K562 (cell line): ENCODE measurements at regions not wholly inside any gene's neighbourhood (a gene's known extent, or its start where the extent isn't known, plus 50 kb on each side); places are given as distances from the start of the nearest gene placed in this dataset.

Source experiments
- ATAC-seq: fragments of 200-7000 bp; cut with Tn5 transposase; 3 replicates; pipeline ENCODE4 v1.9.1; 2020; ENCODE audit warnings: moderate library complexity
- BruUV-seq: library from RNA; stranded (reverse); fragments of 400-500 nt; replicated peaks from 2 replicates; lab custom pipeline; 2021; lab: Mats Ljungman, UMichigan
- CTCF ChIA-PET: fragments of 300-600 bp; formaldehyde crosslinking; extraction: SDS; loops from one replicate; lab custom pipeline; 2021; ENCODE audit warnings: low intra/inter-chr PET ratio; lab: Yijun Ruan, JAX
- POLR2A ChIA-PET: fragments of 300-600, 350-650 bp; sonication (Branson Sonifier 250); formaldehyde crosslinking; extraction: SDS; loops from one replicate; lab custom pipeline; 2021; ENCODE audit warnings: antibody characterized with exemption, inconsistent platforms; lab: Yijun Ruan, JAX
- DNase-seq, 4 experiments: peaks; one replicate each; pipeline versions ENCODE4 v3.0.0 to v3.0.0-alpha.2; 2011 to 2018; ENCODE audit warnings: low spot score in 3 of 4, mixed read lengths in 3 of 4; ENCODE audit errors: extremely low read depth in 1 of 4
- FAIRE-seq: peaks from 2 replicates; lab custom pipeline; 2011; peaks lifted over from hg19 to GRCh38; lab: Jason Lieb, UNC
- H2AFZ ChIP-seq: 2 replicates; pipeline ENCODE4 v1.6.0; 2011; ENCODE audit warnings: low read depth, low read length, control low read depth, inconsistent platforms
- H3K27ac ChIP-seq: fragments of 200-600 bp; 3 replicates; pipeline ENCODE4 v1.8.0; 2011; ENCODE audit warnings: low read depth, mild to moderate bottlenecking, control low read depth, inconsistent platforms, low read length, moderate library complexity, mixed read lengths; ENCODE audit errors: extremely low read depth
- H3K27me3 ChIP-seq, 2 experiments: fragments of 300-600 bp in 1 of 2; 2 replicates in 1 of 2; 3 replicates in 1 of 2; pipeline versions ENCODE4 v1.6.0 to v1.8.0; 2011; ENCODE audit warnings: inconsistent platforms in 2 of 2, low read length in 2 of 2, mild to moderate bottlenecking in 1 of 2, mixed read lengths in 1 of 2, moderate library complexity in 1 of 2; ENCODE audit not compliant: control insufficient read depth in 2 of 2, insufficient read depth in 2 of 2
- H3K36me3 ChIP-seq: fragments of 300-600 bp; 3 replicates; pipeline ENCODE4 v1.8.0; 2011; ENCODE audit warnings: mild to moderate bottlenecking, low read length, inconsistent platforms; ENCODE audit not compliant: control insufficient read depth, insufficient read depth
- H3K4me1 ChIP-seq, 2 experiments: fragments of 200-600 bp in 1 of 2; replicated peaks in 1 of 2; 2 replicates in 1 of 2; 3 replicates in 1 of 2; pipeline versions ENCODE4 v1.5.1 to v1.8.0; 2011; ENCODE audit warnings: inconsistent platforms in 2 of 2, low read length in 2 of 2, mild to moderate bottlenecking in 1 of 2, mixed read lengths in 1 of 2, moderate library complexity in 1 of 2; ENCODE audit not compliant: control insufficient read depth in 2 of 2, insufficient read depth in 2 of 2
- H3K4me2 ChIP-seq: 2 replicates; pipeline ENCODE4 v1.6.1; 2011; ENCODE audit warnings: low read length, control low read depth, inconsistent platforms, mixed read lengths; ENCODE audit not compliant: insufficient read depth
- H3K4me3 ChIP-seq: fragments of 200-600 bp; sonication (generic), shearing (Covaris generic); 2 replicates; pipeline ENCODE4 v1.5.1; 2016; ENCODE audit warnings: control low read depth, inconsistent platforms
- H3K79me2 ChIP-seq: fragments of 200-600 bp; 3 replicates; pipeline ENCODE4 v1.8.0; 2011; ENCODE audit warnings: low read length, inconsistent platforms; ENCODE audit not compliant: control insufficient read depth, insufficient read depth
- H3K9ac ChIP-seq, 2 experiments: 2 replicates each; pipeline versions ENCODE4 v1.6.0 to v1.6.1; 2011; ENCODE audit warnings: low read depth in 2 of 2, low read length in 2 of 2, control low read depth in 1 of 2, inconsistent platforms in 1 of 2, mild to moderate bottlenecking in 1 of 2, mixed read lengths in 1 of 2; ENCODE audit not compliant: insufficient read depth in 1 of 2
- H3K9me1 ChIP-seq: one replicate; pipeline ENCODE4 v1.6.0; 2011; ENCODE audit warnings: inconsistent platforms, mild to moderate bottlenecking, low read length, moderate library complexity; ENCODE audit not compliant: control insufficient read depth, insufficient read depth
- H3K9me3 ChIP-seq: replicated peaks from 2 replicates; pipeline ENCODE4 v1.5.1; 2011; ENCODE audit warnings: low read depth, low read length, inconsistent platforms; ENCODE audit not compliant: control insufficient read depth, insufficient read depth
- H4K20me1 ChIP-seq: replicated peaks from 2 replicates; pipeline ENCODE4 v1.6.1; 2011; ENCODE audit warnings: low read length, inconsistent platforms, mixed read lengths; ENCODE audit not compliant: control insufficient read depth, insufficient read depth
- COPS2 ChIP-seq: fragments of 450-650 bp; conservative IDR thresholded peaks from 2 replicates; pipeline ENCODE4 v1.6.1; 2016; ENCODE audit warnings: mild to moderate bottlenecking, moderate library complexity
- ELF2 ChIP-seq: fragments of 250-450 bp; sonication (Bioruptor Pico); IDR thresholded peaks from 2 replicates; pipeline ENCODE4 v1.5.0; 2021; ENCODE audit warnings: mild to moderate bottlenecking
- FIP1L1 ChIP-seq: fragments of 200-400 bp; formaldehyde crosslinking; IDR thresholded peaks from 2 replicates; pipeline ENCODE4 v1.6.1; 2018; ENCODE audit warnings: mild to moderate bottlenecking, low read depth, low read length; ENCODE audit not compliant: poor library complexity, severe bottlenecking
- HIVEP1 ChIP-seq: fragments of 250-450 bp; sonication (Bioruptor Pico); IDR thresholded peaks from 2 replicates; pipeline ENCODE4 v1.4.0; 2020; ENCODE audit warnings: mild to moderate bottlenecking
- NFE2L1 ChIP-seq: fragments of 450-650 bp; IDR thresholded peaks from 2 replicates; pipeline ENCODE4 v1.6.1; 2016; ENCODE audit warnings: missing genetic modification characterization, low read depth, mild to moderate bottlenecking, missing compliant biosample characterization, moderate library complexity, borderline replicate concordance
- NR2C2 ChIP-seq, 2 experiments: fragments of 200-800 bp in 1 of 2; sonication (Bioruptor generic) in 1 of 2; sonication (generic) in 1 of 2; formaldehyde crosslinking in 1 of 2; IDR thresholded peaks; 2 replicates each; pipeline versions ENCODE4 v1.6.1 to v1.8.0; 2016 to 2022; ENCODE audit warnings: mild to moderate bottlenecking in 1 of 2, missing compliant biosample characterization in 1 of 2, missing genetic modification characterization in 1 of 2, missing genetic modification reagents in 1 of 2
- RBM39 ChIP-seq: fragments of 200-400 bp; formaldehyde crosslinking; optimal IDR thresholded peaks from 2 replicates; pipeline ENCODE3; 2018; ENCODE audit warnings: low read depth, low read length
- TCFL5 ChIP-seq: fragments of 250-450 bp; sonication (Bioruptor Pico); conservative IDR thresholded peaks from 2 replicates; pipeline ENCODE4 v1.6.1; 2021; ENCODE audit warnings: mild to moderate bottlenecking, moderate library complexity, matching md5 sums
- TEAD1 ChIP-seq, 2 experiments: fragments of 450-650 bp in 1 of 2; sonication (generic) in 1 of 2; formaldehyde crosslinking; IDR thresholded peaks; 2 replicates each; pipeline versions ENCODE4 v1.4.0 to v1.8.0; 2020 to 2022; ENCODE audit warnings: mild to moderate bottlenecking in 2 of 2, missing genetic modification reagents in 1 of 2
- ZNF512 ChIP-seq: IDR thresholded peaks from 2 replicates; pipeline ENCODE4 v1.6.1; 2016; ENCODE audit warnings: missing genetic modification characterization, missing compliant biosample characterization
- WGBS: fragments of 100-300 bp; shearing (Covaris generic); methylation state at CpG from one replicate; pipeline ENCODE4 v1.1.6; 2016; ENCODE audit warnings: low coverage, mixed read lengths; ENCODE audit not compliant: insufficient coverage; ENCODE audit errors: missing lambda C conversion rate; 5-methylcytosine and 5-hydroxymethylcytosine counted together
- in situ Hi-C: fragments of 300-500 bp; cut with MboI; formaldehyde crosslinking; loops from 4 replicates; pipeline ENCODE4 v1.15.0; 2018; ENCODE audit warnings: inconsistent platforms, mixed read lengths
- intact Hi-C: fragments of 100-400 bp; cut with micrococcal nuclease; formaldehyde crosslinking; loops from 2 replicates; pipeline ENCODE4 v1.14.2; 2022
- TF ChIP-seq, protein P1 (sequence below): fragments of 250-450 bp; sonication (Bioruptor Pico); IDR thresholded peaks from 2 replicates; pipeline ENCODE4 v1.8.0; 2021; ENCODE audit warnings: mild to moderate bottlenecking, moderate library complexity
- TF ChIP-seq, protein P2 (sequence below): fragments of 250-450 bp; sonication (Bioruptor Pico); IDR thresholded peaks from 2 replicates; pipeline ENCODE4 v1.9.0; 2021; ENCODE audit warnings: mild to moderate bottlenecking, inconsistent platforms

DNA sequence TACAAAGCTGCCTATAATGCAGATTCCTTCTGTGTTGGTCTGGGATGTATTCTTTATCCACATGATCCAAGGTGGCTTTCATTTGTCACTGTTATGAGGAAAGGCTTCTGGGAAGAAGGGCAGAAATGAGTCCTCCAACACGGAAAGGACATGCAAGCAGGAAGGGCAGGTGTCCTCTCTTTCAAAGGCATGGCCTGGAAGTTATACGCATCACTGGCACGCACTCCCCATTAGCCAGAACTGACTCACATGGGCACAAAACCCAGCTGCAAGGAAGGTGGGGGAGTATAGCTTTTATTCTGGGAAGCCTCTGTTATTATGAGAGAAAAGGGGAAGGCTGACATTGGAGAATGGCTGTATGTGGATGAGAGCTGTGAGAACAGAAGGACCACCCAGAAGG lies 141.3 kb upstream of the ZNF618 start (continued):
- TF ChIP-seq, protein P1, sequence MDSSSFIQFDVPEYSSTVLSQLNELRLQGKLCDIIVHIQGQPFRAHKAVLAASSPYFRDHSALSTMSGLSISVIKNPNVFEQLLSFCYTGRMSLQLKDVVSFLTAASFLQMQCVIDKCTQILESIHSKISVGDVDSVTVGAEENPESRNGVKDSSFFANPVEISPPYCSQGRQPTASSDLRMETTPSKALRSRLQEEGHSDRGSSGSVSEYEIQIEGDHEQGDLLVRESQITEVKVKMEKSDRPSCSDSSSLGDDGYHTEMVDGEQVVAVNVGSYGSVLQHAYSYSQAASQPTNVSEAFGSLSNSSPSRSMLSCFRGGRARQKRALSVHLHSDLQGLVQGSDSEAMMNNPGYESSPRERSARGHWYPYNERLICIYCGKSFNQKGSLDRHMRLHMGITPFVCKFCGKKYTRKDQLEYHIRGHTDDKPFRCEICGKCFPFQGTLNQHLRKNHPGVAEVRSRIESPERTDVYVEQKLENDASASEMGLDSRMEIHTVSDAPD (CRISPR knock-in tag) = no peak

DNA sequence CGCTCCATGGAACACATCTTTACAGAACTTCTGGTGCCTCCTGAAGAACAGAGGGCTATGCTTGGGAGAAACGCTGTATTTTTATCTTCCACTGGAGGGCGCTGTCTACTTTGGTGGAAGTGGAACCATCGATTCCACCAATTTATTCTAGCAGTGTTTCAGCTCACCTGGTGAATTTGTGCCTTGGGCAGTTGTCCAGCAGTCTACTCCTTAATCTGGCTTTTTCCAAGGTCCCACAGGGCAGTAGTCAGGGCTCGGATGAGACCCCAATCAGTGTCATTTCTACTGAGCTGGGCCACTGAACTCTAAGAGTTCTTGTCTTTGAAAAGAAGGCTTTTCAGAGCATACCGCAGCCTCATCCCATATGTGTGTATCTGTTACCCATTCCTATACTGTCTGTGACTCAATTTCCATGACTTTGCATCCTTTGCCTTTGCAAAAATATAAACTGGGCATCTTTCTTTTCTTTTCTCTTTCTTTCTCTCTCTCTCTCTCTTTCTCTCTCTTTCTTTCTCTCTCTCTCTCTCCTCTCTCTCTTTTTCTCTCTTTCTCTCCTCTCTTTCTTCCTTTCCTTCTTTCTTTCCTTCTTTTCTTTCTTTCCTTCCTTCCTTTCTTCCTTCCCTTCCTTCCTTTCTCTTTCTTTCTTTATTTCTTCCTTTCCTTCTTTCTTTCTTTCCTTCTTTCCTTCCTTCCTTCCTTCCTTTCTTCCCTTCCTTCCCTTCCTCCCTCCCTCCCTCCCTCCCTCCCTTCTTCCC lies 138.4 kb upstream of the ZNF618 start:
- ChIA-PET POLR2A (no interaction called here), CTCF (interaction anchor here (0.6 to 1.1 kb wide), 3 partner anchors 140 to 310 kb away, joined by 3 to 6 read pairs (median 4); no protein-coding TSS in a partner anchor)
- no peak overlapping the region for H3K27ac ChIP-seq
- no peaks in the 10 kb centered on the region for H3K4me1 ChIP-seq
- H4K20me1 ChIP-seq = no peaks in the 10 kb centered on the region
- no peak overlapping the region for H3K9ac ChIP-seq
- no peak overlapping the region for H2AFZ ChIP-seq
- in situ Hi-C loops = no loop called here
- no peaks in the 10 kb centered on the region for H3K9me1 ChIP-seq
- 2% methylated on average over 6 of the region's 6 CpGs for WGBS
- FAIRE-seq = peak; percentile 81
- no peaks in the 10 kb centered on the region for H3K79me2 ChIP-seq
- peak; percentile 54 to 70 (median 64) for DNase-seq
- H3K4me2 ChIP-seq = no peak overlapping the region
- intact Hi-C loops = loop anchor here (2.0 to 10.0 kb wide), 6 partner anchors 70 to 555 kb away; partner anchors contain the start of genes AMBP and ZNF618
- H3K9me3 ChIP-seq = no peaks in the 10 kb centered on the region
- no peak overlapping the region for H3K4me3 ChIP-seq
- ATAC-seq = peak; percentile 92
- no peaks in the 10 kb centered on the region for H3K36me3 ChIP-seq
- peaks cover 3 to 4% of the 10 kb centered on the region in 2 experiments; a peak in 3 of 5 replicates for H3K27me3 ChIP-seq
- BruUV-seq = no TSS peak
- TF ChIP-seq ELF2 (CRISPR knock-in tag) = no peak
- TF ChIP-seq TCFL5 (CRISPR knock-in tag) = no peak
- TF ChIP-seq HIVEP1 (CRISPR knock-in tag) = no peak
- TF ChIP-seq, protein P2, sequence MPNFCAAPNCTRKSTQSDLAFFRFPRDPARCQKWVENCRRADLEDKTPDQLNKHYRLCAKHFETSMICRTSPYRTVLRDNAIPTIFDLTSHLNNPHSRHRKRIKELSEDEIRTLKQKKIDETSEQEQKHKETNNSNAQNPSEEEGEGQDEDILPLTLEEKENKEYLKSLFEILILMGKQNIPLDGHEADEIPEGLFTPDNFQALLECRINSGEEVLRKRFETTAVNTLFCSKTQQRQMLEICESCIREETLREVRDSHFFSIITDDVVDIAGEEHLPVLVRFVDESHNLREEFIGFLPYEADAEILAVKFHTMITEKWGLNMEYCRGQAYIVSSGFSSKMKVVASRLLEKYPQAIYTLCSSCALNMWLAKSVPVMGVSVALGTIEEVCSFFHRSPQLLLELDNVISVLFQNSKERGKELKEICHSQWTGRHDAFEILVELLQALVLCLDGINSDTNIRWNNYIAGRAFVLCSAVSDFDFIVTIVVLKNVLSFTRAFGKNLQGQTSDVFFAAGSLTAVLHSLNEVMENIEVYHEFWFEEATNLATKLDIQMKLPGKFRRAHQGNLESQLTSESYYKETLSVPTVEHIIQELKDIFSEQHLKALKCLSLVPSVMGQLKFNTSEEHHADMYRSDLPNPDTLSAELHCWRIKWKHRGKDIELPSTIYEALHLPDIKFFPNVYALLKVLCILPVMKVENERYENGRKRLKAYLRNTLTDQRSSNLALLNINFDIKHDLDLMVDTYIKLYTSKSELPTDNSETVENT (CRISPR knock-in tag) = no peak
- TF ChIP-seq NR2C2 (CRISPR knock-in tag; IDR thresholded peaks at IDR 0.05) = no peak
- no peak for TF ChIP-seq NR2C2 (tag; IDR thresholded peaks at IDR 0.05)
- TF ChIP-seq RBM39 = no peak
- TF ChIP-seq NFE2L1 (tag) = no peak
- TF ChIP-seq ZNF512 (tag) = peak; percentile 99
- no peak for TF ChIP-seq FIP1L1
- TF ChIP-seq, protein P1 (CRISPR knock-in tag) = no peak
- no peak for TF ChIP-seq COPS2
- TF ChIP-seq TEAD1 (CRISPR knock-in tag; IDR thresholded peaks at IDR 0.05) = no peak
